GM18868 (cell line): ENCODE measurements at regions not wholly inside any gene's neighbourhood (a gene's known extent, or its start where the extent isn't known, plus 50 kb on each side); places are given as distances from the start of the nearest gene placed in this dataset.
"Not testable (repeated sequence)": the region's sequence is repeated elsewhere in the genome, so short reads cannot be mapped to it uniquely, and the experiment has no call there.

Experiments used
- ATAC-seq: cut with Tn5 transposase; IDR thresholded peaks from one replicate; pipeline ENCODE4 v1.9.1; 2021; ENCODE audit warnings: mild to moderate bottlenecking, moderate library complexity; ENCODE audit not compliant: unreplicated experiment

- ATAC-seq: no peak
Observed at GRCh38 chr16:60077861-60078260, 1343.7 kb upstream of the GOT2 start.

- ATAC-seq: no peak
Observed at GRCh38 chr16:60074378-60074777, 1340.3 kb upstream of the GOT2 start.

GRCh38 chr16:60073376-60073775 is 1339.3 kb upstream of the GOT2 start:
- ATAC-seq: no peak

- ATAC-seq: no peak
Observed at GRCh38 chr16:60064026-60064425, 1329.9 kb upstream of the GOT2 start.

- no peak for ATAC-seq
Observed at GRCh38 chr16:60061396-60061795, 1327.3 kb upstream of the GOT2 start.

- no peak for ATAC-seq
Observed at GRCh38 chr16:60060731-60061130, 1326.6 kb upstream of the GOT2 start.

GRCh38 chr16:60059141-60059540 is 1325.0 kb upstream of the GOT2 start:
- ATAC-seq: no peak

- no peak for ATAC-seq
Observed at GRCh38 chr16:60041671-60042070, 1307.6 kb upstream of the GOT2 start.

- ATAC-seq: no peak
Observed at GRCh38 chr16:60031740-60032139, 1297.6 kb upstream of the GOT2 start.

GRCh38 chr16:60027351-60027750 is 1293.2 kb upstream of the GOT2 start:
- ATAC-seq: no peak

- no peak for ATAC-seq
Observed at GRCh38 chr16:60013076-60013475, 1279.0 kb upstream of the GOT2 start.

GRCh38 chr16:60001523-60001922 is 1267.4 kb upstream of the GOT2 start:
- ATAC-seq: no peak

- no peak for ATAC-seq
Observed at GRCh38 chr16:59997706-59998105, 1263.6 kb upstream of the GOT2 start.

- ATAC-seq: no peak
Observed at GRCh38 chr16:59993101-59993500, 1259.0 kb upstream of the GOT2 start.

GRCh38 chr16:59991171-59991570 is 1257.1 kb upstream of the GOT2 start:
- no peak for ATAC-seq

GRCh38 chr16:59988591-59988990 is 1254.5 kb upstream of the GOT2 start:
- no peak for ATAC-seq

GRCh38 chr16:59975953-59976352 is 1241.8 kb upstream of the GOT2 start:
- ATAC-seq: no peak

GRCh38 chr16:59973966-59974365 is 1239.8 kb upstream of the GOT2 start:
- ATAC-seq: no peak

- ATAC-seq: no peak
Observed at GRCh38 chr16:59971264-59971663, 1237.1 kb upstream of the GOT2 start.

- no peak for ATAC-seq
Observed at GRCh38 chr16:59964232-59964924, 1230.3 kb upstream of the GOT2 start.

GRCh38 chr16:59959311-59959710 is 1225.2 kb upstream of the GOT2 start:
- no peak for ATAC-seq

GRCh38 chr16:59950431-59950830 is 1216.3 kb upstream of the GOT2 start:
- ATAC-seq: no peak

GRCh38 chr16:59944041-59944440 is 1209.9 kb upstream of the GOT2 start:
- not testable (repeated sequence) for ATAC-seq
